Heart right ventricle (tissue), 16 donors: ENCODE measurements at regions not wholly inside any gene's neighbourhood (a gene's known extent, or its start where the extent isn't known, plus 50 kb on each side); places are given as distances from the start of the nearest gene placed in this dataset.

Experiments used
- ATAC-seq, 8 donors: fragments of 200-7000 bp; cut with Tn5 transposase; one replicate each; pipeline ENCODE4 v1.9.1; 2020; ENCODE audit warnings: mild to moderate bottlenecking in 8 of 8, moderate library complexity in 8 of 8, moderate number of reproducible peaks in 1 of 8
- DNase-seq, 2 donors: peaks; one replicate each; pipeline ENCODE4 v3.0.0-alpha.2; 2020
- H3K27ac ChIP-seq, 10 donors: fragments of 200-600 bp; sonication (generic) in 2 of 10; one replicate each; pipeline versions ENCODE4 v1.5.0 to v1.8.0; 2020 to 2022; ENCODE audit warnings: mild to moderate bottlenecking in 3 of 10
- H3K27me3 ChIP-seq, 7 donors: fragments of 200-600 bp; one replicate each; pipeline ENCODE4 v1.8.0; 2021 to 2022; ENCODE audit warnings: mild to moderate bottlenecking in 2 of 7
- H3K36me3 ChIP-seq, 9 donors: fragments of 200-600 bp; sonication (generic) in 1 of 9; one replicate each; pipeline versions ENCODE4 v1.5.0 to v1.8.0; 2020 to 2022; ENCODE audit warnings: mild to moderate bottlenecking in 2 of 9
- H3K4me1 ChIP-seq, 9 donors: fragments of 200-600 bp; sonication (generic) in 1 of 9; one replicate each; pipeline versions ENCODE4 v1.5.0 to v1.8.0; 2020 to 2022; ENCODE audit warnings: mild to moderate bottlenecking in 4 of 9
- H3K4me3 ChIP-seq, 10 donors: fragments of 200-600 bp; sonication (generic) in 2 of 10; one replicate each; pipeline versions ENCODE4 v1.5.0 to v1.8.0; 2020 to 2022; ENCODE audit warnings: mild to moderate bottlenecking in 7 of 10, moderate library complexity in 2 of 10
- H3K9me3 ChIP-seq, 11 donors: fragments of 200-600 bp in 10 of 11; sonication (generic) in 2 of 11; one replicate each; pipeline versions ENCODE4 v1.5.0 to v1.8.0; 2013 to 2022; ENCODE audit warnings: mild to moderate bottlenecking in 2 of 11, control low read depth in 1 of 11, moderate library complexity in 1 of 11
- WGBS, 2 donors: extraction: QIAGEN DNeasy Blood & Tissue Kit; methylation state at CpG; one replicate each; pipeline ENCODE4 v1.1.7; 2013; ENCODE audit warnings: inconsistent platforms in 1 of 2; 5-methylcytosine and 5-hydroxymethylcytosine counted together
- intact Hi-C, 10 donors: fragments of 100-400 bp; cut with DNase I; formaldehyde crosslinking; loops; one replicate each; pipeline versions ENCODE4 v1.11.1 to v1.14.2; 2022
- TF ChIP-seq, protein P1 (sequence below), 9 donors: fragments of 200-600 bp; sonication (generic) in 2 of 9; IDR thresholded peaks; one replicate each; pipeline versions ENCODE4 v1.5.0 to v1.8.0; 2021 to 2022; ENCODE audit warnings: antibody characterized with exemption in 9 of 9, mild to moderate bottlenecking in 5 of 9, moderate library complexity in 1 of 9
- donor health status: Arrhythmogenic right ventricular cardiomyopathy.
- donor health status: ischemic (EF 13 %, LVEDD 7.1; RV severe dilation, severe dysfunction).
- donor health status: healthy with polysubstance abuse.
- donor health status: DM: no; HTN: yes; CAD: no.
- donor health status: DM: no; HTN: no; CAD: no.
- donor health status: ischemic (EF 25% LVEDD 6.9; RV normal size, moderate dysfunction).
- donor health status: ischemic (EF 25% LVEDD 5.7; RV mildly dilated, moderate dysfunction).
- donor health status: healthy.
- donor health status: DM: yes; HTN: yes; CAD: no.
- donor health status: Ischemic cardiomyopathy.
- donor health status: ischemic (EF 35%, LVEDD 5.7; RV mildly dilated, moderate dysfunction).
- donor health status: nonischemic (EF 11% LVEDD 7.7; RV severe dilation, severe dysfunction).
- donor health status: DM: yes; HTN: yes; CAD: no.
- donor health status: PGD.
- donor health status: ischemic (EF 29% LVEDD 5.4; RV normal size, mild dysfunction).
- donor health status: nonischemic (EF 23%, LVEDD 6.1; RV moderate dilation, normal function).

DNA sequence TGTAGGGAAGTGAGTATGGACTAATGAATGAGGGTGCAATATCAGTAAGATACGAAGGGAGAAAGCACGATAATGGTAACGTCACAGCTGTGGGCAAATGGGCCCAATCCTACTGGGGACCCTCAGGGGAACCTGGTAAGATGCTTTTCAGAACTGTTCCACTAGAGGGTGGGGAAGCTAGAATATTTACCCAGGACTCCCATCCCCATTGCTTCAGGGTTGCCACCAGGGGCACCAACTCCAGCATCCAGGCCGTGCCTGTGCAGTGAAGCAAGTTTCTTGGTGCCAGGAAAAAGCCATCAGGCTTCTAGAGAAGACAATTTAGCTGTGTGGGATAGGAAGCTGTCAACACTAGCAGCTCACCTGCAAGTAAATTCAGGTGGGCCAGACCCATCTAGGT lies 409.3 kb downstream of the AGTPBP1 start:
- Histone ChIP-seq H3K27ac (no peak overlapping the region), H3K36me3 (no peaks in the 10 kb centered on the region), H3K9me3 (no peaks in the 10 kb centered on the region), H3K27me3 (peaks cover 0 to 8% (median 0%) of the 10 kb centered on the region in 7 donors), H3K4me1 (no peaks in the 10 kb centered on the region), H3K4me3 (no peak overlapping the region)
- TF ChIP-seq, protein P1, sequence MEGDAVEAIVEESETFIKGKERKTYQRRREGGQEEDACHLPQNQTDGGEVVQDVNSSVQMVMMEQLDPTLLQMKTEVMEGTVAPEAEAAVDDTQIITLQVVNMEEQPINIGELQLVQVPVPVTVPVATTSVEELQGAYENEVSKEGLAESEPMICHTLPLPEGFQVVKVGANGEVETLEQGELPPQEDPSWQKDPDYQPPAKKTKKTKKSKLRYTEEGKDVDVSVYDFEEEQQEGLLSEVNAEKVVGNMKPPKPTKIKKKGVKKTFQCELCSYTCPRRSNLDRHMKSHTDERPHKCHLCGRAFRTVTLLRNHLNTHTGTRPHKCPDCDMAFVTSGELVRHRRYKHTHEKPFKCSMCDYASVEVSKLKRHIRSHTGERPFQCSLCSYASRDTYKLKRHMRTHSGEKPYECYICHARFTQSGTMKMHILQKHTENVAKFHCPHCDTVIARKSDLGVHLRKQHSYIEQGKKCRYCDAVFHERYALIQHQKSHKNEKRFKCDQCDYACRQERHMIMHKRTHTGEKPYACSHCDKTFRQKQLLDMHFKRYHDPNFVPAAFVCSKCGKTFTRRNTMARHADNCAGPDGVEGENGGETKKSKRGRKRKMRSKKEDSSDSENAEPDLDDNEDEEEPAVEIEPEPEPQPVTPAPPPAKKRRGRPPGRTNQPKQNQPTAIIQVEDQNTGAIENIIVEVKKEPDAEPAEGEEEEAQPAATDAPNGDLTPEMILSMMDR (IDR thresholded peaks at IDR 0.05), result peak in 6 of 9 donors; percentile 6 to 28 (median 13)
- ATAC-seq (no peak), DNase-seq (no peak)
- intact Hi-C loops, result no loop called here
- 74 to 77% methylated on average over 4 of the region's 4 CpGs for WGBS, 2 donors

- WGBS, 2 donors, result 15 to 21% methylated on average over 1 of the region's 1 CpG
- no peak overlapping the region for H3K27ac ChIP-seq
- H3K4me1 ChIP-seq, result no peaks in the 10 kb centered on the region
- H3K4me3 ChIP-seq, result no peak overlapping the region
- no peak for DNase-seq
- ATAC-seq, result no peak
- no peaks in the 10 kb centered on the region for H3K9me3 ChIP-seq
- H3K27me3 ChIP-seq, result peaks cover 0 to 8% (median 0%) of the 10 kb centered on the region in 7 donors
- intact Hi-C loops, result no loop called here
- TF ChIP-seq, protein P1 (IDR thresholded peaks at IDR 0.05), result no peak
- H3K36me3 ChIP-seq, result no peaks in the 10 kb centered on the region
Measured at GRCh38 chr9:85331626-85332025, 410.1 kb downstream of the AGTPBP1 start.

DNA sequence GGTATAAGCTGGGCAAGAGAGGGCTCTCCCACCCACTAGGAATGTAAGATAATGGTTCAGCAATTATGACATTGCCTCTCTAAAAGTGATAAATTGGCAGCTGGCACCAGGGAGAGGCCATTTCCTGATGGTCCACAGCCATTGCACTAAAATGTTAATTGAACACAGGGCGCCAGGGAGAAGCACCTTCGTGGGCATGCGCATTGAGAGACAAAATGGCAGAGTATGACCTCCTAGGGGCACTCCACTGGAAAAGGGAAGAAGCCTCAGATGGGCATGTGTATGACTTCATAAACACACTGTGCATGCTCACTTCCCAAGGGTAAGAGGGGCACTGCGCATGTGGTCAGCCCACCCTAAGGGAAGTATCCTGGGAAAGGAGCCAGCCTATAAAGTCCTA lies 419.2 kb downstream of the AGTPBP1 start:
- WGBS, 2 donors, result 71 to 100% methylated on average over 4 of the region's 4 CpGs

GRCh38 chr9:85321561-85321960 lies 420.2 kb downstream of the AGTPBP1 start:
- Histone ChIP-seq H3K27me3 (no peaks in the 10 kb centered on the region), H3K27ac (no peak overlapping the region), H3K4me3 (no peak overlapping the region), H3K9me3 (peaks cover 0 to 24% (median 8%) of the 10 kb centered on the region in 11 donors), H3K36me3 (no peaks in the 10 kb centered on the region), H3K4me1 (no peaks in the 10 kb centered on the region)
- TF ChIP-seq, protein P1 (IDR thresholded peaks at IDR 0.05), result no peak
- ATAC-seq (no peak), DNase-seq (no peak)
- intact Hi-C loops, result no loop called here
- 70 to 71% methylated on average over 5 of the region's 5 CpGs for WGBS, 2 donors

More for the DNA sequence above, 419.2 kb downstream of the AGTPBP1 start:
- intact Hi-C loops, result no loop called here
- no peaks in the 10 kb centered on the region for H3K36me3 ChIP-seq
- no peak overlapping the region for H3K4me3 ChIP-seq
- H3K9me3 ChIP-seq, result peaks cover 0 to 24% (median 8%) of the 10 kb centered on the region in 11 donors
- TF ChIP-seq, protein P1 (IDR thresholded peaks at IDR 0.05), result no peak
- ATAC-seq (no peak), DNase-seq (no peak)
- no peaks in the 10 kb centered on the region for H3K4me1 ChIP-seq
- H3K27me3 ChIP-seq, result no peaks in the 10 kb centered on the region
- no peak overlapping the region for H3K27ac ChIP-seq
